Ovary (tissue), 7 donors: ENCODE measurements at regions not wholly inside any gene's neighbourhood (a gene's known extent, or its start where the extent isn't known, plus 50 kb on each side); places are given as distances from the start of the nearest gene placed in this dataset.

Experiments used
- DNase-seq, 5 donors: peaks; one replicate each; pipeline ENCODE4 v3.0.0-alpha.2; 2019 to 2020
- H3K27ac ChIP-seq, 2 donors: fragments of 200-600 bp; one replicate each; pipeline versions ENCODE4 v1.5.1 to v1.8.0; 2019 to 2022
- H3K27me3 ChIP-seq: fragments of 200-600 bp; one replicate; pipeline ENCODE4 v1.8.0; 2022
- H3K36me3 ChIP-seq: fragments of 200-600 bp; sonication (generic); one replicate; pipeline ENCODE4 v1.5.1; 2019
- H3K4me1 ChIP-seq: one replicate; pipeline ENCODE4 v1.8.1; 2013; ENCODE audit warnings: mild to moderate bottlenecking, moderate library complexity; ENCODE audit not compliant: insufficient read depth
- H3K4me3 ChIP-seq: fragments of 200-600 bp; sonication (generic); one replicate; pipeline ENCODE4 v1.5.1; 2017
- H3K9me3 ChIP-seq, 2 donors: fragments of 200-600 bp in 1 of 2; sonication (generic) in 1 of 2; one replicate each; pipeline versions ENCODE4 v1.5.1 to v1.8.1; 2013 to 2019; ENCODE audit warnings: mild to moderate bottlenecking in 1 of 2, moderate library complexity in 1 of 2
- CTCF ChIP-seq, 3 donors: fragments of 450-650 bp in 2 of 3; fragments of 200-600 bp in 1 of 3; IDR thresholded peaks; one replicate each; pipeline versions ENCODE4 v1.5.1 to v1.8.0; 2016 to 2022; ENCODE audit warnings: antibody characterized with exemption in 3 of 3, mild to moderate bottlenecking in 1 of 3
- EP300 ChIP-seq: sonication (generic); formaldehyde crosslinking; IDR thresholded peaks from one replicate; pipeline ENCODE4 v1.6.1; 2017; ENCODE audit warnings: antibody characterized with exemption
- POLR2A ChIP-seq: fragments of 450-650 bp; IDR thresholded peaks from one replicate; pipeline ENCODE4 v1.6.1; 2017; ENCODE audit warnings: antibody characterized with exemption, mild to moderate bottlenecking, moderate library complexity
- WGBS, 3 donors: extraction: QIAGEN DNeasy Blood & Tissue Kit in 1 of 3; methylation state at CpG; one replicate each; pipeline versions ENCODE4 v1.1.5 to v1.1.7; 2013 to 2017; 5-methylcytosine and 5-hydroxymethylcytosine counted together
- intact Hi-C, 4 donors: fragments of 100-400 bp; cut with DNase I; formaldehyde crosslinking; loops; one replicate each; pipeline versions ENCODE4 v1.11.0 to v1.15.1; 2022 to 2023
- donor health status: DM: no; HTN: no; CAD: no; lungs with moderate emphysema.
- donor health status: DM: no; HTN: no; CAD: no.
- donor health status: Bipolar disorder and iron deficiency.
- donor health status: DM: no; HTN: no; CAD: no.
- donor health status: DM: yes; HTN: yes; CAD: no.

GRCh38 chr5:89260254-89260653 is 377.3 kb upstream of the MEF2C start:
- TF ChIP-seq EP300 (no peak), CTCF (IDR thresholded peaks at IDR 0.05) (no peak), POLR2A (no peak)
- Histone ChIP-seq H3K27me3 (no peaks in the 10 kb centered on the region), H3K9me3 (no peaks in the 10 kb centered on the region), H3K36me3 (no peaks in the 10 kb centered on the region), H3K4me3 (no peak overlapping the region), H3K27ac (no peak overlapping the region), H3K4me1 (no peaks in the 10 kb centered on the region)
- WGBS, 3 donors: 55 to 84% (median 82%) methylated on average over 3 of the region's 3 CpGs
- DNase-seq: no peak
- intact Hi-C loops: no loop called here

GRCh38 chr5:89255845-89256463 is 373.0 kb upstream of the MEF2C start:
- TF ChIP-seq POLR2A (no peak), CTCF (IDR thresholded peaks at IDR 0.05) (no peak), EP300 (no peak)
- Histone ChIP-seq H3K36me3 (no peaks in the 10 kb centered on the region), H3K4me1 (no peaks in the 10 kb centered on the region), H3K27me3 (no peaks in the 10 kb centered on the region), H3K4me3 (no peak overlapping the region), H3K9me3 (no peaks in the 10 kb centered on the region), H3K27ac (no peak overlapping the region)
- intact Hi-C loops: no loop called here
- WGBS, 3 donors: 95 to 97% (median 97%) methylated on average over 5 of the region's 5 CpGs
- DNase-seq: no peak

- Histone ChIP-seq H3K4me1 (no peaks in the 10 kb centered on the region), H3K9me3 (no peaks in the 10 kb centered on the region), H3K27ac (no peak overlapping the region), H3K4me3 (no peak overlapping the region), H3K36me3 (no peaks in the 10 kb centered on the region), H3K27me3 (no peaks in the 10 kb centered on the region)
- intact Hi-C loops: no loop called here
- 89 to 91% (median 91%) methylated on average over 5 of the region's 5 CpGs for WGBS, 3 donors
- DNase-seq: no peak
- no peak for TF ChIP-seq CTCF (IDR thresholded peaks at IDR 0.05)
- TF ChIP-seq EP300: no peak
- no peak for TF ChIP-seq POLR2A
These were observed 370.8 kb upstream of the MEF2C start for GRCh38 chr5:89253666-89254352.

GRCh38 chr5:89246864-89247263 is 363.9 kb upstream of the MEF2C start:
- no peak overlapping the region for H3K4me3 ChIP-seq

More at GRCh38 chr5:89246864-89247263, 363.9 kb upstream of the MEF2C start:
- H3K4me1 ChIP-seq: no peaks in the 10 kb centered on the region
- H3K36me3 ChIP-seq: no peaks in the 10 kb centered on the region
- H3K27me3 ChIP-seq: no peaks in the 10 kb centered on the region
- intact Hi-C loops: no loop called here
- TF ChIP-seq POLR2A (no peak), EP300 (no peak), CTCF (IDR thresholded peaks at IDR 0.05) (no peak)
- no peak overlapping the region for H3K27ac ChIP-seq
- DNase-seq: no peak
- no peaks in the 10 kb centered on the region for H3K9me3 ChIP-seq
- WGBS, 3 donors: 95 to 100% (median 99%) methylated on average over 1 of the region's 1 CpG
